GM19035 (cell line): ENCODE measurements at regions not wholly inside any gene's neighbourhood (a gene's known extent, or its start where the extent isn't known, plus 50 kb on each side); places are given as distances from the start of the nearest gene placed in this dataset.
"Not testable (repeated sequence)": the region's sequence is repeated elsewhere in the genome, so short reads cannot be mapped to it uniquely, and the experiment has no call there.

ENCODE experiments used
- ATAC-seq: cut with Tn5 transposase; IDR thresholded peaks from one replicate; pipeline ENCODE4 v1.9.1; 2021; ENCODE audit not compliant: unreplicated experiment

- not testable (repeated sequence) for ATAC-seq
These were observed 91.7 kb upstream of the OLIG2 start for GRCh38 chr21:32934068-32934467.

GRCh38 chr21:32934829-32935228, 90.9 kb upstream of the OLIG2 start:
- no peak for ATAC-seq

- no peak for ATAC-seq
These were observed 85.4 kb upstream of the OLIG2 start for GRCh38 chr21:32940079-32941014.

GRCh38 chr21:32941263-32941662, 84.5 kb upstream of the OLIG2 start:
- ATAC-seq, result no peak

GRCh38 chr21:32946654-32947053, 79.1 kb upstream of the OLIG2 start:
- ATAC-seq, result no peak

GRCh38 chr21:32947736-32948135, 78.0 kb upstream of the OLIG2 start:
- ATAC-seq, result no peak

- no peak for ATAC-seq
These were observed 76.0 kb upstream of the OLIG2 start for GRCh38 chr21:32949701-32950100.

- ATAC-seq, result no peak
These were observed 74.7 kb upstream of the OLIG2 start for GRCh38 chr21:32951041-32951440.

- no peak for ATAC-seq
These were observed 71.4 kb upstream of the OLIG2 start for GRCh38 chr21:32954353-32954752.

- ATAC-seq, result no peak
These were observed 70.2 kb upstream of the OLIG2 start for GRCh38 chr21:32955311-32956060.

GRCh38 chr21:32956061-32956656, 69.6 kb upstream of the OLIG2 start:
- no peak for ATAC-seq

- no peak for ATAC-seq
These were observed 68.2 kb upstream of the OLIG2 start for GRCh38 chr21:32957545-32957944.

GRCh38 chr21:32958288-32959002, 67.3 kb upstream of the OLIG2 start:
- no peak for ATAC-seq

GRCh38 chr21:32962268-32962667, 63.5 kb upstream of the OLIG2 start:
- no peak for ATAC-seq

GRCh38 chr21:32965129-32965680, 60.5 kb upstream of the OLIG2 start:
- no peak for ATAC-seq

- ATAC-seq, result no peak
These were observed 59.6 kb upstream of the OLIG2 start for GRCh38 chr21:32966120-32966519.

- ATAC-seq, result not testable (repeated sequence)
These were observed 57.6 kb upstream of the OLIG2 start for GRCh38 chr21:32968103-32968502.

GRCh38 chr21:32974653-32975052, 51.1 kb upstream of the OLIG2 start:
- ATAC-seq, result no peak

- ATAC-seq, result no peak
These were observed 49.8 kb upstream of the OLIG2 start for GRCh38 chr21:32975811-32976431.
